HG02759 (cell line): ENCODE measurements at regions not wholly inside any gene's neighbourhood (a gene's known extent, or its start where the extent isn't known, plus 50 kb on each side); places are given as distances from the start of the nearest gene placed in this dataset.
"Not testable (repeated sequence)": the region's sequence is repeated elsewhere in the genome, so short reads cannot be mapped to it uniquely, and the experiment has no call there.

Experiments
- ATAC-seq: cut with Tn5 transposase; IDR thresholded peaks from one replicate; pipeline ENCODE4 v1.9.1; 2021; ENCODE audit warnings: mild to moderate bottlenecking, moderate library complexity; ENCODE audit not compliant: unreplicated experiment

DNA sequence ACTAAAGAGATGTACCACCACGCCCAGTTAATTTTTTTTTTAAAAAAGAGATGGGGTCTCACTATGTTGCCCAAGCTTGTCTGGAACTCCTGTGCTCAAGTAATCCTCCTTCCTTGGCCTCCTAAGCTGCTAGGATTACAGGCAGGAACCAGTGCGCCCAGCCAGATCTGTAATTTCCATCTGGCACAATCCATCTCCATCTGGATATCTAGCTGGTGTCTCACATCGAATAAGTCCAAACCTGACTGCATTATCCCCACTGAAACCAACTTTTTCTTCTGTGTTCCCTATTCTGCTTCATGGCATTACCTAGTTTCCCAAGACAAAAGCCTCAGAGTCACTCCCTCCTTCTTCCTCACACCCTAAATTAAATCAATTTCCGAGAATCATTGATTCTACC lies 125.8 kb upstream of the TEX13C start:
- ATAC-seq, result no peak

DNA sequence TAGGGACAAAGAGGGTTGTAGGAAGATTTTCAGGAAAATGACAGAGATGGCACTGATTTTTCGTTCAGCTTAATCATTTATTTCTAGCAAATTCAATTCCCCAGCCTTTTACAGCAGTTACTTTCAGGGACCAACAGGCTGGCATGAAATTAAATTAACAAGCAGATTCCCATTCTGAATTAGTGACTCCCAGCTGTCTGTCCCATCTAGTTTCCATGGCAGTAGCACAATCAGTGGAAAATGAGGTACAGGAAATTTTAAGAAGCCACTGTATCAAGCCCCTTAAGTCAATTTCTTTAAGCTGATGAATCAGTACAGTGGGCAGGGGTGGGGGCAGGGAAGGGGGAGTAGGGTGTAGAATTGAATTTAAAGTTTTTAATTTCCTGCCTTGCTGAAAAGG lies 121.1 kb upstream of the TEX13C start:
- ATAC-seq, result no peak

GRCh38 chrX:125202591-125203248 lies 117.0 kb upstream of the TEX13C start:
- ATAC-seq, result no peak

- ATAC-seq, result no peak
Measured at GRCh38 chrX:125203365-125203736, 116.3 kb upstream of the TEX13C start.

DNA sequence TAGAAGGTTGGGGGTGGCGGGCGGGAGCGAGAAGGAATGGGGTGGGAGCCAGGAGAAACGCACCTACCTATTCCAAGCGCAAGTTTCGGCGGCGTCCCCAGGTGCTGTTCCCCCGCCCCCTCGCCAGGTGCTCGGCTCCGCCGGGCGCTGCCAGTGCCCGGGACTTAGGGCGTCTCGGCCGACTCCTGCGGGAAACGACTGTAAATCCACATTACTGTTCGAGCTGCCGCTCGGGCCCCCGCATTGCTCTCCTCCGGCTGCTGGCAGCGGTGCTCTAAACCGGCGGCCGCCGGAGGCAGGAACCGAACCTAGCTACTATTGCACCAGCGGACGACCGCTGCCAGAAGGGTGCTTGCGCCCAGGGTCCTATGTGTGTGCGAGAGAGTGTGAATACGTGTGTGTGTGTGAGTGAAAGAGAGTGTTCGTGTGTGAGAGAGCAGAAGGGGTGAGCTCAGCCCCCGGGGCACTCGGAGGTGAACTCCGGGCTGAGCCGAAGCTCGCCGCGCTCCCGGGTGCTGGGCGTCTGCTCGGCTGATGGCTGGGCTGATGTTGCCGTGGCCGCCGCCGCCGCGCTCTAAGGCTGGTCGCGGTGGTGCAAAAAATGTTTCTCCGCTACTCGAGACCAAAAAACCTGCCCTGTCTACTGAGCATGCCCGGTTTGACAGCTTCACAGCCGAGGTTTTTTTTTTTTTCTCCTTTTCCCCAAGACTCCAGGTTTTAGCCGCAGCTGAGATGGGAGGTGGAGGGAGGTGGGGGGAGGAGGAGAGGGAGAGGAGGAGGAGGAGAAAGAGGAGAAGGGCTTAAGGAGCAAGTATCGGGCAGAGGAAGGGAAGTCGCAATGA lies 115.7 kb upstream of the TEX13C start:
- no peak for ATAC-seq

DNA sequence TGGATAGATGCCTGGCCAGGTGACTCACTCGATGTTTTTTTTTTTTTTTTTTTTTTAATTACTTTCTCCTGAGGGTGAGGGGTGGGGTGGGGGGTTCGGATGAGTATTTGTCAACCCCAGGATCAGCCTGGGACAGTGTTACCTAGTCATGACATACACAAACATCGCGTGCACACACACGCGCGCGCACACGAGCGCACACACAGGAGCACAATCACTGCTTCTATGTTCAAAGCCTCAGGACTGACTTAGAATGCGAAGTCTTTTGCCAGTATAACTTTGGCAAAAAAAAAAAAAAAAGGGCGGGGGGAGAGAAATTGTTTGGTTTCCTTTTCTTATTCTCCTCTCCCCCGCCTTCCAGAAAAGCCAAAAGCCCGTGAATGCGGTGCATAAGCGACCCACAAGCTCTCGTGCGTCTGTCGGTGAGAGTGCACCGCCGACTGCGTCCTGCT lies 115.0 kb upstream of the TEX13C start:
- ATAC-seq, result no peak

- ATAC-seq, result peak; percentile 51
Measured at GRCh38 chrX:125205133-125205917, 114.3 kb upstream of the TEX13C start.

- ATAC-seq, result no peak
Measured at GRCh38 chrX:125205918-125206665, 113.6 kb upstream of the TEX13C start.

- ATAC-seq, result no peak
Measured at GRCh38 chrX:125210146-125210545, 109.5 kb upstream of the TEX13C start.

GRCh38 chrX:125219852-125220251 lies 99.8 kb upstream of the TEX13C start:
- no peak for ATAC-seq

- ATAC-seq, result no peak
Measured at GRCh38 chrX:125236955-125237354, 82.7 kb upstream of the TEX13C start.

- ATAC-seq, result no peak
Measured at GRCh38 chrX:125248931-125249330, 70.7 kb upstream of the TEX13C start.

- not testable (repeated sequence) for ATAC-seq
Measured at GRCh38 chrX:125255759-125256158, 63.9 kb upstream of the TEX13C start.

- ATAC-seq, result no peak
Measured at GRCh38 chrX:125262836-125263235, 56.8 kb upstream of the TEX13C start.

DNA sequence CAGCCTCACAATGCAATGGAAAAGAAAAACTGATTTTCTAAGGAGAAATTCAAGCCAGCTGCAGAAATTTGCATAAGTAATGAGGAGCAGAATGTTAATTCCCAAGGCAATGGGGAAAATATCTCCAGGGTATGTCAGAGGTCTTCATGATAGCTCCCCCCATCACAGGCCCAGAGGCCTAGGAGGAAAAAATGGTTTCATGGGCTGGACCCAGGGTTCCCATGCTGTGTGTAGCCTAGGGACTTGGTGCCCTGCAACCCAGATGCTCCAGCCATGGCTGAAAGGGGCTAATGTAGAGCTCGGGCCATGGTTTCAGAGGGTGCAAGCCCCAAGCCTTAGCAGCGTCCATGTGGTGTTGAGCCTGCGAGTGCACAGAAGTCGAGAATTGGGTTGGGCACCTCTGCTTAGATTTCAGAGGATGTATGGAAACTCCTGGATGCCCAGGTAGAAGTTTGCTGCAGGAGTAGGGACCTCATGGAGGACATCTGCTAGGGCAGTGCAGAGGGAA lies 53.5 kb upstream of the TEX13C start:
- ATAC-seq, result no peak
